Activated B cell treated with CpG ODN at 0.5 μM for 24 hours (primary cell): ENCODE measurements at regions not wholly inside any gene's neighbourhood (a gene's known extent, or its start where the extent isn't known, plus 50 kb on each side); places are given as distances from the start of the nearest gene placed in this dataset.

Experiments
- ATAC-seq: fragments of 200-7000 bp; cut with Tn5 transposase; one replicate; pipeline ENCODE4 v1.10.0; 2021; ENCODE audit warnings: low read depth, mild to moderate bottlenecking, moderate library complexity
- CTCF ChIA-PET: fragments of 350-600 bp; sonication (Branson Sonifier 250); formaldehyde crosslinking; loops from one replicate; lab custom pipeline; 2021; ENCODE audit warnings: antibody characterized with exemption; lab: Charles Lee
- POLR2A ChIA-PET: fragments of 350-600 bp; sonication (Branson Sonifier 250); formaldehyde crosslinking; loops from one replicate; lab custom pipeline; 2021; ENCODE audit warnings: antibody characterized with exemption; lab: Charles Lee
- DNase-seq: peaks from one replicate; pipeline ENCODE4 v3.0.0; 2022
- H3K27ac Mint-ChIP-seq: one replicate; pipeline ENCODE4 v1.8.0; 2020; ENCODE audit warnings: mixed read lengths
- H3K27me3 Mint-ChIP-seq: one replicate; pipeline ENCODE4 v1.8.0; 2021; ENCODE audit warnings: mixed read lengths
- H3K36me3 Mint-ChIP-seq: one replicate; pipeline ENCODE4 v1.8.0; 2021; ENCODE audit warnings: low read depth, mixed read lengths
- H3K4me1 Mint-ChIP-seq: one replicate; pipeline ENCODE4 v1.8.0; 2021; ENCODE audit warnings: mixed read lengths
- H3K4me3 Mint-ChIP-seq: one replicate; pipeline ENCODE4 v1.8.0; 2020; ENCODE audit warnings: mild to moderate bottlenecking, mixed read lengths
- H3K9me3 Mint-ChIP-seq: one replicate; pipeline ENCODE4 v1.8.0; 2020; ENCODE audit warnings: mixed read lengths
- CTCF ChIP-seq: fragments of 200-600 bp; IDR thresholded peaks from one replicate; pipeline ENCODE4 v1.8.0; 2022; ENCODE audit warnings: antibody characterized with exemption, mild to moderate bottlenecking
- intact Hi-C: fragments of 100-400 bp; cut with micrococcal nuclease; formaldehyde crosslinking; loops from one replicate; pipeline ENCODE4 v1.15.1; 2024

- ATAC-seq (peak; percentile 98), DNase-seq (no peak)
- Mint-ChIP-seq H3K27ac (peak overlapping the region; percentile 39), H3K4me3 (peak overlapping the region; percentile 39), H3K9me3 (no peaks in the 10 kb centered on the region), H3K36me3 (no peaks in the 10 kb centered on the region), H3K27me3 (no peaks in the 10 kb centered on the region), H3K4me1 (peaks cover 74% of the 10 kb centered on the region)
- ChIA-PET CTCF (interaction anchor here (0.6 kb wide), 1 partner anchor 83 kb away, joined by 3 read pairs; no protein-coding TSS in a partner anchor), POLR2A (interaction anchor here (0.9 kb wide), 1 partner anchor 8 kb away, joined by 3 read pairs; no protein-coding TSS in a partner anchor)
- intact Hi-C loops: loop anchor here (10.0 kb wide), 1 partner anchor 668 kb away; no protein-coding TSS in a partner anchor
- TF ChIP-seq CTCF: no peak
Observed at GRCh38 chr5:158436271-158437065, 577.5 kb upstream of the CLINT1 start.

GRCh38 chr5:158435161-158435616 lies 576.2 kb upstream of the CLINT1 start:
- H3K4me3 Mint-ChIP-seq: peak overlapping the region; percentile 50
- ChIA-PET POLR2A (interaction anchor here (1.0 kb wide), 2 partner anchors 13 to 77 kb away, joined by 3 read pairs; no protein-coding TSS in a partner anchor), CTCF (interaction anchor here (1.5 kb wide), 1 partner anchor 15 kb away, joined by 3 read pairs; no protein-coding TSS in a partner anchor)
- ATAC-seq (peak; percentile 49), DNase-seq (no peak)
- H3K4me1 Mint-ChIP-seq: peaks cover 72% of the 10 kb centered on the region
- peak overlapping the region; percentile 33 for H3K27ac Mint-ChIP-seq
- intact Hi-C loops: loop anchor here (10.0 kb wide), 1 partner anchor 670 kb away; no protein-coding TSS in a partner anchor
- no peaks in the 10 kb centered on the region for H3K27me3 Mint-ChIP-seq
- H3K36me3 Mint-ChIP-seq: no peaks in the 10 kb centered on the region
- no peaks in the 10 kb centered on the region for H3K9me3 Mint-ChIP-seq
- TF ChIP-seq CTCF: no peak

GRCh38 chr5:158434749-158435148 lies 575.8 kb upstream of the CLINT1 start:
- no peak for ATAC-seq
- peaks cover 77% of the 10 kb centered on the region for H3K4me1 Mint-ChIP-seq
- H3K27ac Mint-ChIP-seq: peak overlapping the region; percentile 33
- no peaks in the 10 kb centered on the region for H3K36me3 Mint-ChIP-seq
- ChIA-PET POLR2A (interaction anchor here (1.0 kb wide), 2 partner anchors 13 to 77 kb away, joined by 3 read pairs; no protein-coding TSS in a partner anchor), CTCF (interaction anchor here (1.5 kb wide), 1 partner anchor 16 kb away, joined by 3 read pairs; no protein-coding TSS in a partner anchor)
- intact Hi-C loops: loop anchor here (5.0 to 10.0 kb wide), 2 partner anchors 37 to 670 kb away; no protein-coding TSS in a partner anchor
- DNase-seq: no peak
- no peak for TF ChIP-seq CTCF
- H3K4me3 Mint-ChIP-seq: no peak overlapping the region
- H3K9me3 Mint-ChIP-seq: no peaks in the 10 kb centered on the region
- no peaks in the 10 kb centered on the region for H3K27me3 Mint-ChIP-seq

GRCh38 chr5:158433634-158434033 lies 574.7 kb upstream of the CLINT1 start:
- Mint-ChIP-seq H3K9me3 (no peaks in the 10 kb centered on the region), H3K27me3 (no peaks in the 10 kb centered on the region), H3K27ac (no peak overlapping the region), H3K4me1 (peaks cover 78% of the 10 kb centered on the region), H3K4me3 (no peak overlapping the region), H3K36me3 (no peaks in the 10 kb centered on the region)
- CTCF ChIA-PET: no interaction called here
- TF ChIP-seq CTCF: no peak
- ATAC-seq: no peak
- no peak for DNase-seq
- intact Hi-C loops: loop anchor here (5.0 to 10.0 kb wide), 2 partner anchors 36 to 671 kb away; no protein-coding TSS in a partner anchor
- POLR2A ChIA-PET: no interaction called here
